A204.1 (cell line): ENCODE measurements at regions not wholly inside any gene's neighbourhood (a gene's known extent, or its start where the extent isn't known, plus 50 kb on each side); places are given as distances from the start of the nearest gene placed in this dataset.

ENCODE experiments used
- FAIRE-seq: peaks from 2 replicates; lab custom pipeline; 2012; peaks lifted over from hg19 to GRCh38; lab: Jason Lieb, UNC

DNA sequence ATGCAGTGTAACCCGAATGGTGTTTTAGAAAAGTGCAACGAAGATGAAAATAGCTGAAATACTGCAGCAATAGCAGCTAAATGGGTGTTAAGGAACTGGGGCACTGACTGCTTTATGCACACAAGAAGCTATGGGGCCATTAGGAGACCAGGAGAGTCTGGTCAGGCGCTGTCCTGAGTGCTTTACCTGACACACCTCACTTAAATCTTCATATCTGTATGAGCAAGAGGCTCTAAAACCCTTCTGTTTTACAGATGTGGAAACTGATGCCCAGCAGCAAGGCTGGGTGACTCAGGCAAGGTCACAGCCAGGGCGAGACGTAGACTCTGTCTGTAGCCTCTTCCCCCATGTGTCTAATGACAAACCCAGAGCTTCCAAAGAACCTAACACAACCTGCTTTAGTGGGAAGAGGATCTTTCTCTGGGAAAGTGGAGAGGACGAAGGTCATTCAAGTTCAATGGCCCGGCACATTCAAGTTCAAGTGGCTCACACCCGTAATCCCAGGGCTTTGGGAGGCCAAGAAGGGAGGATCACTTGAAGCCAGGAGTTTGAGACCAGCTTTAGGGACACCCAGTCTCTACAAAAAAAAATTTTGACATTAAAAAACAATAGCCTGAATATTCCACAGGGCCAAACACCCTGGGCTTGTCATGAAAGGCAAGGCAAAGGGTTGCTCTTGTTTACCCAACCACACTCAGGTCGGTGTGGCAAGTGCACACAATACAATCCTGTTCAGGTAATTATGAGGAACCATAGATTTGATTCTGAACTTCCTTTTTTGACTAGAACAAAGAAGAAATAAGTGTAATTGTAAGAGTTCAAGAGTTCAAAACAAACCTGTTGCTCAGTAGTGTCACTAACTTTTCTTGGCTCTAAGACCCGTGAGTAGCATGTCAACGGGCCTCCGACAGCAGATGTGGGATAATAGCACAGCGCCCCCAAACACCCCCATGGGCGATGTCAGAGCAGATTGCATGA is 53.7 kb upstream of the KLF6 start:
- FAIRE-seq = no peak

DNA sequence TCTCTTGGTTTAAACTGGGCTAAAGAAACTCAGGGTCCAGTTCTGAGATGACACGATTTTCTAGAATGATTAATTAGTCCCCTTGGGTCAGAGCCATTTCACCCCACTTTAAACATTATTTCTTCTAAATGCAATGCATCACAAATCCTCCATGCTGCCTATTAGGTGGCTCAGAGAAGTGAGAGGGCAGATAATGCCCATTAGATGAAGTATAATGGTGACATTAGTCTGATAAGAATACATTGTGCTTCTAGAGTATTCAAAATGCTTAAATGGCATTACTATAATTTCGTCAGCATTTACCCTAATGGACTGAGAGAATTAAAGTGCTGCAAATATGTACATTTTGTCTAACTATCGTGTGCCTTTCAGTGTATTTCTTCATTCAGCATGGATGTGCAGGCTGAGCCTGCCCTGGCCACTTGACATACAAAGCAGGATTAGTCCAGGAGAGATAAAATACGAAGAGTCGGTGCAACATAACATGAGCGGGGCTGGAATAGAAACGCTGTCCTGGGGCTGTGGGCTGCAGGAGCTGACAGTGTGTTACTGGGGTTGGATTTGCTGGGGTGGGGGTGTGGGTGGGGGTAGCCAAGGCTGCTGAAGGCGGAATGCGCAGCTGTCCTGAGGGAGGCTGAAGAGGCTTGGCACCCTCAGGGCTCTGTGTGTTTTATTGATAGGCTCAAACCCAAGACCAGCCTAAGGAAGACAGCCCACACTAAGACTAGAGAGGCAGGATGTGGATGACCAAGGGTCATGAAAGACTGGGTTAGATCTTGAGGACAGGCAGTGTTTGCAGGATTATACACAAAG is 52.8 kb upstream of the KLF6 start:
- no peak for FAIRE-seq

DNA sequence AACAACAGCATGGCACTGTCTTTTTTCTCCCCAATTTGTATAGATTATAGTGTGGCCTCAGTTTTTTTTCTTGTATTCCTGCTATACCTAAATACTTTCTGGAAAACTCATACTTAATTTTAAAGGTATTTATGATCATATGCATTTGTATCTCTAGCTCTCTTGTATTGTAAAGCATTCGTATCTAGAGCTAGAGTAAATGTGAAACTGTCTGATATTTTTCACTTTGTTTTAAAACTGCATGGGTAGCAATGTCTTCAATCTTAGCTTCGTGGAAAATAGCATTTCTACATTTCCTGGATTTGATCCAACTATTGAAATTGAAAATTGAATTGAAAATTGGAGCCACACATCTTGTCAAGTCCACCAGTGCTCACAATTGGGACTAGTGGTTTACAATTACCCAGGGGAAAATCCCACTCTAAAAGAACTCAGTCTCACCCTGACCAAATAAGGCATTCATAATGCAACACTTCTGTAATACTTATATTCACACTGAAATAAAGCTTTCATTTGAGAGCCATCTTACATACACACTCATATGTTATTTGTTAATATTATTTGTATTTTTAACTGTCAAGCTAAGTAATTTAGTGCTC is 51.3 kb upstream of the KLF6 start:
- FAIRE-seq = no peak

DNA sequence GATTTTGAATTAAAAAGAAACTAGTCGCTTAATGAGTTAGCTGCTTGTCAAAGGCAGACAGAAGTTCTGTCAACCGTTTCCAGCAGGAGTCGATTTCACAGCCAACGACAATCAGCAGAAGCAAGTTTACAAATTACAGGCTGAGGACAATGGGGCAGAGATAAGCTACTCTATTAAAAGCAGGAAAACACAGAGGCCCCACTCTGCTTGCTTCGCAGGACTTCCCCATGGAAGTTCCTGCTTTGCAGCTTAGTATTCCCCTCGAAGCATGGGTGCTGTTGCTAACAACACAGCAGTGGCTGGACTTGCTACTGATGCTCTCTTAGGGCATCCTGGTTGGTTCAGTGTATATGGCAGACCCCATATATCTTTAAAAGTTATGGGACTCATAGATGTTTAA is 50.8 kb upstream of the KLF6 start:
- FAIRE-seq = no peak

DNA sequence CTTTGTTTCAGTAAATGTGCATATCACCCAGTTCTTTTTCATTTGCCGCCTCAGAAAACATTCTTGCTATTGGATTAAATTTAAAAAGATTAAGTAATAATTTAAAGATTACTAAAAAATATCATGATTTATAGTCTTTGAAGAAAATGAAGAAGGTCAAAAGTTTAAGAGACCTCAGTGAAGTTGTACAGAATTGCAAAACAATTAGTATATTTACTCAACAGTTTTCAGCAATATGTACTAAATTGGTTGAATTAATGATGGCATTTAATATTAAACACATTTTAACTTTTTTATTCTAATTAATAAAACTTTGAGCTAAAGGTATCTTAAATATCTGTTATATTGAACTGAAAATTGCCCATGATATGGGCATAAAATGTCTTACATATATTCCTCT is 49.9 kb upstream of the KLF6 start:
- no peak for FAIRE-seq
